GM21447 (cell line): ENCODE measurements at regions not wholly inside any gene's neighbourhood (a gene's known extent, or its start where the extent isn't known, plus 50 kb on each side); places are given as distances from the start of the nearest gene placed in this dataset.

Source experiments
- ATAC-seq: cut with Tn5 transposase; IDR thresholded peaks from one replicate; pipeline ENCODE4 v1.9.1; 2021; ENCODE audit not compliant: unreplicated experiment

DNA sequence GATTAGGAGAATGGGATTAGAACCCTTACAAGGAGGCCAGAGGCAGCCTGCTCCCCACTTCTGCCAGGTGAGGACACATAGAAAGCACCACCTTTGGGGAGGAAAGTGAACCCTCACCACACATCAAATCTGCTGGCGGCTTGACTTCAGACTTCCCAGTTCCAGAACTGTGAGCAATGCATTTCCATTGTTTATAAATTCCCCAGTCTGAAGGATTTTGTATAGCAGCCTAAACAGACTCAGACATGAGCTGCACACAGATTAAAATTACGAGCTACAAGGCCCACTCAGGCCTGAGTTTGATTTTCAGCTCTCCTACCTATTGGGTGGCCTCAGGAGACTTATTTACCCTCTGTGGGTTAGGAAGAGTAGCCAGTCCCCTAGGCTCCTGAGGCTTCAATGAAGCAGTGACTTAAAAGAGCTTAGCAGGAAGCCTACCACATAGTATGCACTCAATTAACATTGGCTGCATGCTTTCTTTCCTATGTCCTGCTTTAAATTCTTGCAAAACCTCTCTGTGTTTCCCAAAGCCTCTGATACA, 350.7 kb upstream of the ZMIZ1 start:
- ATAC-seq, result no peak

DNA sequence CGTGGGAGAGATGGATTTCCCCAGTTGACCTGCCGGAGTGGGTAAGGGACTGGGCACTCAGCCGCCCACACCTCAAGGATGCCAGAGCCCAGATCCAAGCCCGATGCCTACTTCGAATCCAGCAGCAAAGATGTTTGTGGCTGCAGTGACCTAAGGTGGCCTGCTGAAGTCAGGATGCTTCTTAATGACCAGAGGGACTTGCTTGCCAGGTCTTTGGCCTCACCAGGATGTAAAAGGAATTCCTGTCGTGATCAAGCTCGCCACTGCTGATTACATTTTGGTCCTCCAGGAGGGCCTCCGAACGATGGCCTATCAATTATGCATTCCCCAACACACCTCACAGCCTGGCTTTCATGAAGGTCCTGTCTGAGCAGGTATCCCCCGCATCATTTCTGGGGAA, 349.5 kb upstream of the ZMIZ1 start:
- ATAC-seq, result no peak

DNA sequence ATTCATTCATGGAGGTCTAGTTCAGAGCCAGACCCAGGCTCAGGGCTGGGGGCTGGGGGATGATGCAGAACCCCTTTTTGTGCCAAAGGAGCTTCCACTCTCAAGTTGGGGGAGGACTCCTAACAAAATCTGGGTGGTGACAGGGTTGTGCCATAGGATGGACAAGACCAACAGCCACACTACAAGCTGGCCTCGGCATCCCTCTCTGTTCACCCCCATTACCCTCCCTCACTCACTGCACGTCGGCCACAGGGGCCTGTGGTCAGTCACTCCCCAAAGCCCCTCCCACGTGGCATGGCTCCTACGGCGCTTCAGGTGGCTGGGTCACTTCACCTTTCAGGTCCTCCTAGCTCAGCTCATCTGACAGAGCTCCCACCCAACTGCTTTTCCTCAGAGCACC, 348.7 kb upstream of the ZMIZ1 start:
- no peak for ATAC-seq

DNA sequence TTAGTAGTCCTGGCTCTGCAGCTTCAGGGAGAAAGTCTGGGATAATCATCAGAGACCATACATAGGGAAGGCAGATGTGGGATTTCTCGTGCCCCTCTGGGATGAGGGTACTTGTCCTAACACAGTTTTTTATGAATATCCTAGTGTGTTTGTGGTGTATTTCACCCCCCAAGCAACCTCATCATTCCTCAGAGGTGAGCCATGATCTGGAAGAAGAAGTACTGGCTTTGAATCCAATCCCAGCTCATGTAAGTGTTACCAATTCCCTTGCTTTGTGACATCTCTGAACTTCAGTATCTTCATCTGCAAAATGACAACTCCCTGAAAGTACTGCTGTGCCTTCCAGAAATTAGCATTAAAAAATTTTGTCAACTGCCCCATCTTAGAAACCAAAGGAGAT, 347.5 kb upstream of the ZMIZ1 start:
- no peak for ATAC-seq

DNA sequence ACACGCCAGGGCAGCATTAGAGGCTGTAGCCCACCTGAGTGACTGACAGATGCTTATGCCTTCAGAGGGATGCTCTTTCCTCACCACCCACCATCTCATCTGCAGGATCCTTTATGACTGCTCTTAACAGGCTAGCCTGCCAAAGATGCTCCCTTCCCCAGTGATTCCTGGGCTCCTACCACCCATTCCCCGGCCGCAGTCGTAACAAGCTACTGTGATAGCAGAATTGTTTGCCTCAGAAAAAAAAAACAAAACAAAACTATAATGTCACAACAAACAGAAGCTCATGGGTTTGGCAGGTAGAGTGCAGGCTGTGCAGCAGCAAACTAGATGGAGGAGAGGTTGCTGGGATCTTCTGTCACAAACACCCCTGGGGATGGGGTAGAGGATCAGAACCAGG, 343.9 kb upstream of the ZMIZ1 start:
- no peak for ATAC-seq

DNA sequence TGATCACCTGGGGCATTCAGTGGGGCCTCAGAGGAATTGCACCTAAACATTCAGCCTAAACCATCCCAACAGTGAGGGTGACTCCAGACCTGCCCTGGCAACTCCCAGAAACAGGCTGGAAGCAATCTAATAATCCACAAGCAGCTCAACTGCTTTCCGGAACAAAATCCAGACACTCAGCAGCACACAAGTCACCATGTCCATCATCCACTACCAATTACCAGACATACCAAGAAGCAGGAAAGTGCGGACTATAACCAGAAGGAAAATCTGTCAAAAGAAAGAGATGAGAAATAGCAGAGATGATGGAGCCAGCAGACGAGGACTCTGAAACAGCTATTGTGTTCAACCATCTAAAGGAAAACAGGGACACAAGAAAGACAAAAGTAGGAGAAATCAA, 342.6 kb upstream of the ZMIZ1 start:
- no peak for ATAC-seq

DNA sequence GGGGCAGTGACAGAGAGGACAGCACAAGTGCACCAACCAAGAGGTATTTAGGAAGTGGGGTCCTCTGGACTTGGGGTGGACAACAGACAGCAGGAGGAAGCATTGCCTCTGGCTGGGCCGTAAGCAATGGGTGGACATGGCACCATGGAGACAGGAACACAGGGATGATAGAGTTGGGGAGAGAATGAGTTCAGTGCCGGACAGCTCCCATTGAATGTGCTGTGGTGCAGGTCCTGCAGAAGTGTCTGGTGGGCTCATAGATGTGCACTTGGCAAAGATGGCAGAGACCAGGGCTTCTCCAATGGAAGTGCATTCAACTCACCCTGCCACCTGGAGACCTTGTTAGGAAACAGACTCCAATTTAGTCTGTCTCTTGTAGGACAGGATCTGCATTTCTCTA, 341.5 kb upstream of the ZMIZ1 start:
- no peak for ATAC-seq

DNA sequence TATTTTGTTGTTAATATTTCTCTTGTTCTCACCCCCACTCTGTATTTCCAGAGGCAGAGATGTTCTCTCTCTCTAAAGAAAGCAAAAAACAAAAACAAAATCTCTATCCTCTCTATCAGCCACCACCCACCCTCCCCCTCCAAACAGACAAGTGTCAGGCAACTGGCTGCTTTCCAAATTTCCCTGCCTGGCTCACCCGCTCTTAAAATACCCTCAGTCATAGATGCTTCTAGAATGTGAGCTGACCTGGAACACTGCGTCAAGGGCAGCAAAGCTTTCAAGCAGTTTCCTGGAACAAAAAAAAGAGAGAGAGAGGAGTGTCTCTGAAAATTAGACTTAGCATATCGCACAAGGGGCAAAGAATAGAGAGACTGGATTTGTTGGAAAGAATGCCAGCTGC, 341.0 kb upstream of the ZMIZ1 start:
- no peak for ATAC-seq

DNA sequence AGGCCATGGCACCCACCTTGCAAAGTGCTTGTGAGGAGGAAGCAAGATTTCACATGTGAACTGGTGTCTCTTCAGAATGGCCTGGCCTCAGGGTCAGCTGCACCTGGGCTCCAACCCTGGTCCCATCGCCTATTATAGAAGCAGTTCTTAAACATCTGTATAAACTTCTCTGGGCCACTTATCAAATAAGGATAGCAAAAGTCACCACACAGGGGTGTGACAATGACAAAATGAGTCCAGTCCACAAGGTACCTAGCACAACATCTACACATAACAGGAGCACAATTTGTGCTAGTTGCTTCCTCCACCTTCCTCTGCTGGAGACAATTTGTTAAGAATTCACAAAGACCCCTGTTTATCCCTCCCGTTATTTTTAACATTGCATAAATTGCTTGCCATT, 340.6 kb upstream of the ZMIZ1 start:
- no peak for ATAC-seq

DNA sequence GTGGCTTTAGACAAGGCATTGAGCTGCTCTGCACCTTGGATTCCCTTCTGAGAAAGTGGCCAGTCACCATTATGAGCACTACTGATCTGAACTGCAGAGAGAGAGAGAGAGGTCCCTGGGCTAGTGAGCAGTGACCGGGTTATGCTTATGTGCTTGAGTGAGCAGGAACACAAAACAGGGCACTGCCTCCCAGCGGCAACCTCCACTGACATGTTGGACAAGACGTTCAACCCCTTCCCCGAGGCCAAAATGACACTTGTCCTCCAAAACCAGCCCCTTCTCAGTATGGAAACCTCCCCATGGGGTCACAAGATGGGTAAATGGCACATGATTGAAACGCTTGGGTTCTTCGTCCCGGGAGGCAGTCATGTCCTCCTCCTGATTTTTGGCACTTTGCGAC, 339.4 kb upstream of the ZMIZ1 start:
- no peak for ATAC-seq

DNA sequence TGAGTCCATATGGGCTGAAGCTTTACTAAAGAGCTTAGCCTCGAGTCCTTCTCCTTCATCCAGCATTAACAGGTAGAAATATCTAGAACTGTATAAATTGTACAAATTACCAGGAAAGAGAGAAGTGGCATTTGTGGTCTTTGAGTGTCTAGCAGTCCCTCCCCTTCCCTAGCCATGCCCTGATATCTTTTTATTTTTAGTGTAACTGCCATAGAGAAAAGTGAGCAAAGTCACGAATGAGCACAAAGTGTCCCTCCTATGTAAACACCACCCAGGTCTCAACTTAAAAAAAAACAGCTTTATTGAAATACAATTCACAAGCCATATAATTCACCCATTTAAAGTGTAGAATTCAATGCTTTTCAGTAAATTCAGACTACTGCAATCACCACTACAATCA, 339.0 kb upstream of the ZMIZ1 start:
- no peak for ATAC-seq

DNA sequence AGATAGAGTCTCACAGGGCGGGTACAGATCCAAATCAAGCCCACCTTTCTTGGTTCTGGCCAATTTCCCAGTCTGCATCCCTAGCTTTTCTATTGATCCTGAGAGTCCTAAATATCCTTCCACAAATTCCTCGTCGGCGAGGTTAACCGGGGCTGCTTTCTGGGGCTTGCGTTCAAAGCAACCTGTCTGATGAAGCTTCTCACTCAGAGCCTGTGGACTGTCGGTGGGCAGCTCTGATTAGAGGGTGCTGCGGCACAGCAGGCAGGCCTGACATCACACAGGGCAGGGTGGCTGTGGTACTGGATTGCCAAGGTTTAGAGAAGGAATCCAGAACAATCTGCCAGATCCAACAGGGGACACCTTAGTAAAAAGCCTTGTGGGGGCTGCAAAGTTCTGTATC, 338.0 kb upstream of the ZMIZ1 start:
- no peak for ATAC-seq

DNA sequence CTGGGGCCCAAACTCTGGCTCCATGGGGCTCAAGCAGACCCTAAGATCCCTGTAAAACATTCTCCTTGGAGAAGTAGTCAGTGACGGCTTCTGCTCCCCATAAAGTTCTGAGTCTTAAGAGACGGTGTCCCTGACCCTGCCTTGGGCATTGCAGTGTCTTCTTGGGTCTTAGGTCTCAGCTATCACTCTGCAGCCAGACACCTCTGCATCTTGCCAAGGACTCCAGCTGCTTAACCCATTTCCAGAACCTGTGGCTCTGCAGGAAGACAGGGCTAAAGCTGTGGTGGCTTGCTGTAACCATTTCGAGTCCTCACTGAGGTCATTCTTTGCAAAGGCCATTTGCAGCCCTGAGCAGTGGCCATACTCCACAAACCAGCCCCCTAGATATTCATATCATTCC, 337.1 kb upstream of the ZMIZ1 start:
- no peak for ATAC-seq

DNA sequence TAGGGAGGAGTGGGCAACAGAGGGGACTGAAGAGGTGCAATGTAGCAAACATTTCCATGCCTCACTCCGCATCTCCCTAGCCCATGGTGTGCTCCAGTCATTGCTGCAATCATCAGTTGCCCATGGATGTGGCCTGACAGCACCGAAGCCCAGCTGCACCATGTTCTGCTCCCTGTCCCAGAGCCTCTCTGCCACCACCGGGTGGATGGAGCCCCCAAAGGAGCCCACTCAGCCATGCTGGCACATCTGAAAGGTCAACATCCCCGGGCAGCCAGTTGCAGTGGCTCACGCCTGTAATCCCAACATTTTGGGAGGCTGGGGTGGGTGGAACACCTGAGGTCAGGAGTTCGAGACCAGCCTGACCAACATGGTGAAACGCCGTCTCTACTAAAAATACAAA, 336.4 kb upstream of the ZMIZ1 start:
- no peak for ATAC-seq

DNA sequence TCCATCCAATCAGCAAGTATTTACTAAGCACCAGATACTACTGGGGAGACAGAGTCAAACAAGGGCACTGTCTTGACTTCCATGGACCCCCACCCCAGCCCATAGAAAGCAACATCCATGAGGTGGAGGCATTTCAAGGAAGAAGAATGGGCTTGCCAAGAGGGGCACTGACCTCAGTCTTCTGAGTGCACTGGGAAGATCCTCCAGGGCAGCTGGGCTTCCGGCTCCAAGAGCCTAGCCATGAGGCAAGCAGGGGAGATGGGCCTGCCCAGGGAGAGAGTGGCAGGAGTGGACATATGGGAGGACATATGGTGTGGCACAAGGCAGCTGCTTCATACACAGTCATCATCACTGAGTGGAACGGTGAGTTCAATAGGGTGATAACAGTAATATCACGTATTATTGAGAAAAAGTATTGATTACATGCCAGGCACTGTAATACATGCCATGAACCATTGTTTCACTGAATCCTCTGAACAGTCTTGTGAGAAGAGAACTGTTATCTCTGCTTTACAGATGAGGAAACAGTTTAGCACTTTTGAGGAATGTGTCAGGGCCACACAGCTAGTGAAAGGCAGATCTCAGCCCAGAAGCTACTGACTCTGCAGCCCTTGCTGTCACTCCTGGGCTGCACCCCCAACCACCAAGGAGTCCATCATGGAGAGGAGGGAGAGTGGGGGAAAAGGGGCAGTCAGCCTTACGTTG, 331.7 kb upstream of the ZMIZ1 start:
- ATAC-seq, result no peak

DNA sequence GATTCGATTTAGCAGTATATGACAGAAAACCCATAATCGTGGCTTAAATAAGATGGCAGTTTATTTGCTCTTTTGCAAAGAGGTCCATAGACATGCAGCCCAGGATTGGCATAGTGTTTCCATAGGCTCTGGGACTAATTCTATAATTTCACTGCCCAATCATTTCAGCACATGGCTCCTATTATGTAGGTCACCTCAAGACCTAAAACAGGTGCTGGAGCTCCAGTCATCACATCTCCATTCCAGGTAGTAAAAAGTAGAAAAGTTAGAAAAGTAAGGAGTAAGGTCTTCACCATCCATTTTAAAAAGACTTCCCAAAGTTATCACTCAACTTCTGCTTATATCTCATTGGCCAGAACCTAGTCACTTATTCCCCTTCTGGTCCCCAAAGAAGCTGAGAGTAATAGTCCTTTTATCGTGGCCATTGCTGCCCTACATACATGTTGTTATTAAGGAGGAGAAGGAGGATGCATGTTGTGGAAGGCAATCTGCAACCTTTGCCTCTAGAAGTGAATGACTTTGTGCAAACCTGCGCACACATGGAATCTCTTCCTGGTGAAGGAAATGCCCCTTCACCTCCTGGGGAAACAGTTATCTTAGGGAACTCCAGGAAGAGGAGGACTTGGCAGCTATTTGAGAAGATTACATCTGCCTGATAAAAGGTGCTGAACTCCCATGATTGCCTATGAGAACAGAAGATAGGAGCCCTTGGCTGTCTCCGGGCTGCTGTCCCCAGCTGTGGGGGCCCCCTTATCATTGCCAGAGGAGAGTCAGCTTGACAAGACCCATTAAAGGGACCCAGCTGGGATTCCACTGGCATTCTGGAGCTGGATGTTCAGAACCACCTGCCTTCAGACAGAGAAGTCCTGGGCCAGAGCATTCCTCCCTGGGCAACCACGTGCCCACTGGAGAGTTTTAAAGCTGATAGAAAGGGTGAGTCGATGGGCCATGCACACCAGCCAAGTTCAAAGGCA, 330.6 kb upstream of the ZMIZ1 start:
- no peak for ATAC-seq

DNA sequence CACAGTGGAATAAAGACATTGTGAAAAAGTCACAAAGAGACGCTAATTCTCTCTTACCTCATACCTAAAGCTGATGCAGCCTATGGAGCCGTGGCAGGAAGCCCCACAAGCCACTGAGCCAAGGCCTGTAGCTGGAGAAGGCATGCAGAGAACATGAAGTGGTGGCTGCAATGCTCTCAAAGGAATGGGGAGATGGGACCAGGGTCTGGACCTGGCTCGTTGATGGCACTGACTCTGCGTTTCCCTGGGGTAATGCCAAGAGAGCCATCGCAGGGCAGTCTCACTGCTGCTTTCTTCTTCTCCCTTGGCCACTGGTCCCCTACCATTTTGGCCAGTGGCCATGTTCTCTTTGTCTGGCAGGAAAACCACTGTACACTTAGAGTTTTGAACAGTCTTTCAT, 329.9 kb upstream of the ZMIZ1 start:
- no peak for ATAC-seq

DNA sequence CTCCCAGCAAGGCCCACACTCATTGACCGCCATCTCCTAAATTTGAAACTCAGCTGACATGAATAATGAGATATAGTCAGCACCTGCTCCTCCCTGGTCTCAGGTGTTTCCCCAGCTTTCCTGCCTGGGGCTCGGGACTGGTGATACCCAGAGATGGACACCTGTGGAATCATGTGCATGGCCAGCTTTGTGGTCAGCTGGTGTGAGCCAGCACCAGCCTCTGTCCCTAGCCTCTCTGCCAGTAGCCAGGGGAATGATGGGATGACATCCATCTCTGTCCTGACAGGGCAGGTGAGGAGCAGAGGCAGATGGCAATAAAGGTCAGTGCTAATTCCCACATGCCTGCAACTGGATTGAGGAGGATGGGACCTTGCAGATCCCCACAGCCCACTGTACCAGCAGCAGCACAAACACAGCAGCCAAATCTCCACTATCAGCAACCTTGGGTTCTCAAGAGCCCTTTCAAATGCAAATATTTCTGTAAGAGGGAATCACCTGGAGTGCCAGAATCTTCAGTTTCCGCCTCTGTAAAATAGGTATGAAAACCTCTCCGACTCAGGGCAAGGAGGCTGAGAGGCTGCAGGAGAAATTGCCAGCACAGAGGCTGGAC, 329.2 kb upstream of the ZMIZ1 start:
- no peak for ATAC-seq

DNA sequence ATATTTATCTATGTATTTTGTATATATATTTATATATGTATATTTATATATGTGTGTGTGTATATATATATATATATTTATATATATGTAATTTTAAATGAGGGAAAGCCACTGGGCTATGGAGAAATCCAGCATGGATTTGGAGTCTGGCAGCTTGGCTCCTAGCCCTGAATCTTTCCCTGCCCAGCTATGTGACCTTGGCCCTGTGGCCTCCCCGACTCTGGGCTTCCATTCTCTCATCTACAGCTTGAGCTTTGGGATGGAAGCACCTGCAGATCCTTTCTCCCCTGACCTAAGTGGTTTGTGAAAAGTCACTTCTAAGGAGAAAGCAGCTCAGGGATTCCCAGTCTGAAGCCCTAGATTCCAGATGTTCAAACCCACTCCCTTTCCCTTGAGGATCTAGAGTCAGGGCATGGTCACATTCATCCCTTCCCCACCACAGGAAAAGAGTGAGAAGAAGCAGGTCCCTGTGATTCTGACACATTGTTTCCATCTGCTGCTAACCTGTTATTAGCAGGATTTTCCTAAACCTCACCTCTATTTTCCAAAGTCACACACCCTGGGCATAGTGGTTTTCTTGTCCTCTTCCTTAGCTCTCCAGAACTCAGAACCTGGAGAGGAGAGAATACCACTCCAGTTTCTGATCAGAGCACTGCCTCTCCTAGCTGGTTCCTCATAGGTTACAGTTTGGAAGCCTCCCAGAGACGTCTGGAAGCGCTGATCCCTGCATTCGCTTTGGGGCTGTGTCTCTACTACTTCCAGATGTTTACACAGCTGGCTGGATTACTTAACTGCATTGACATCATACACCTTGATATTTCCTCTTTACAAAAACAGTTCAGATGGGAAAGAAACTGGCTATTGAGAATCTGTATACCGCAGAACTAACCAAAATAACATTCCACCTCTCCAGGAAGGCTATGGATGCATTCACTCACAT, 327.5 kb upstream of the ZMIZ1 start:
- ATAC-seq, result no peak

DNA sequence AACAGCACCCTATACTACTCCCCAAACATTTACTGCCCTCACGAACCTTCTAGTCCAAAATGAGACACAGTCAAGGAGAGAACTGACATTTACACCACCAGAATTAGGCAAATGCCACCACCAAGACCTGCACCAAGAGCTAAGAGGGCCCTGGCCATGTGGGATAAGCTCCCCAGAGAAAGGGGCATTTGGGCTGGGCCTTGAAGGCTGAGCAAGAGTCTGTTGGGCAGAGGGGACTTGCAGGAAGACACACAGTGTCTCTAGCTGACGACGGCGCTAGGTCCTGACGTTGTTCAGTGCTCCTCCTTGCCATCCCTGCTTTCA, 326.4 kb upstream of the ZMIZ1 start:
- ATAC-seq, result no peak
